Breast epithelium (tissue), 3 donors: ENCODE measurements at regions not wholly inside any gene's neighbourhood (a gene's known extent, or its start where the extent isn't known, plus 50 kb on each side); places are given as distances from the start of the nearest gene placed in this dataset.

Experiments used
- POLR2A ChIP-seq: fragments of 450-650 bp; IDR thresholded peaks from one replicate; pipeline ENCODE4 v1.6.1; 2016; ENCODE audit warnings: antibody characterized with exemption, mild to moderate bottlenecking, moderate library complexity
- POLR2AphosphoS5 ChIP-seq, 3 donors: sonication (generic); formaldehyde crosslinking; IDR thresholded peaks; one replicate each; pipeline ENCODE4 v1.6.1; 2017; ENCODE audit warnings: antibody characterized with exemption in 3 of 3
- TF ChIP-seq, protein P1 (sequence below), 3 donors: fragments of 450-650 bp; IDR thresholded peaks; one replicate each; pipeline ENCODE4 v1.5.1; 2016 to 2017; ENCODE audit warnings: antibody characterized with exemption in 3 of 3, mild to moderate bottlenecking in 3 of 3, moderate library complexity in 3 of 3

DNA sequence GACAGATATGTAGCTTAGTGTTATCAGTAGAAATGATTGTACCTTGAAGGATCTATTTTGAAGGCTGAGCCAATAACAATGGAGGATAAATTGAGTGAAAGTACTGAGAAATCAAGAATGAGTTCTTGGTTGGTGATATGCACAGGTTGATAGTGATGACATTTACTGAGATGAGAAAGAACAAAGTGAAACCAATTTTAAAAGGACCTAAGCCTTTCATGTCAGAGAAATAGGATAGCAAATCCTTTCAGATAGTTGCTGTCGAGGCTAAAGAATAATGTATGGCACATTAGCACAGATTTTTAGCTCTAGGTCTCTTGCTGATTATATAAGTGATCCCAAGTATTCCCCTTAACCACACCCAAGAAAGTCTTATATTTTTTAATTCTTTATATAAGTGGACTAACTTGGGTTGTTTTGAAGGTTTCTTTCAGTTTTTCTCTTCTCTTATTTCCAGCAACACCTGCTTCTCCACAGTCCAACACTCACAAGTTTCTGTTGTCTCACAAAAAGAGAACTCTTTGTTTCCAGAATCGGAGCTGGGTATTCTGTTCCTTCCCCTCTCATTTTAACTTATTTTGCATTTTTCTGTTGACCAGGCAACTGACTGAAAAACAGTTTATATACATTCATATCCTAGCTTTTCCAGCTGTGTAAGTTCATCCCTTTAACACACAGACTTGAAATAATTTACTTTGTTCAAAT lies 286.9 kb upstream of the ATP10B start:
- TF ChIP-seq, protein P1, sequence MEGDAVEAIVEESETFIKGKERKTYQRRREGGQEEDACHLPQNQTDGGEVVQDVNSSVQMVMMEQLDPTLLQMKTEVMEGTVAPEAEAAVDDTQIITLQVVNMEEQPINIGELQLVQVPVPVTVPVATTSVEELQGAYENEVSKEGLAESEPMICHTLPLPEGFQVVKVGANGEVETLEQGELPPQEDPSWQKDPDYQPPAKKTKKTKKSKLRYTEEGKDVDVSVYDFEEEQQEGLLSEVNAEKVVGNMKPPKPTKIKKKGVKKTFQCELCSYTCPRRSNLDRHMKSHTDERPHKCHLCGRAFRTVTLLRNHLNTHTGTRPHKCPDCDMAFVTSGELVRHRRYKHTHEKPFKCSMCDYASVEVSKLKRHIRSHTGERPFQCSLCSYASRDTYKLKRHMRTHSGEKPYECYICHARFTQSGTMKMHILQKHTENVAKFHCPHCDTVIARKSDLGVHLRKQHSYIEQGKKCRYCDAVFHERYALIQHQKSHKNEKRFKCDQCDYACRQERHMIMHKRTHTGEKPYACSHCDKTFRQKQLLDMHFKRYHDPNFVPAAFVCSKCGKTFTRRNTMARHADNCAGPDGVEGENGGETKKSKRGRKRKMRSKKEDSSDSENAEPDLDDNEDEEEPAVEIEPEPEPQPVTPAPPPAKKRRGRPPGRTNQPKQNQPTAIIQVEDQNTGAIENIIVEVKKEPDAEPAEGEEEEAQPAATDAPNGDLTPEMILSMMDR (IDR thresholded peaks at IDR 0.05), result no peak
- TF ChIP-seq POLR2A (no peak), POLR2AphosphoS5 (IDR thresholded peaks at IDR 0.05) (no peak)
